ENCODE measurements at regions not wholly inside any gene's neighbourhood (a gene's known extent, or its start where the extent isn't known, plus 50 kb on each side); places are given as distances from the start of the nearest gene placed in this dataset.

DNA sequence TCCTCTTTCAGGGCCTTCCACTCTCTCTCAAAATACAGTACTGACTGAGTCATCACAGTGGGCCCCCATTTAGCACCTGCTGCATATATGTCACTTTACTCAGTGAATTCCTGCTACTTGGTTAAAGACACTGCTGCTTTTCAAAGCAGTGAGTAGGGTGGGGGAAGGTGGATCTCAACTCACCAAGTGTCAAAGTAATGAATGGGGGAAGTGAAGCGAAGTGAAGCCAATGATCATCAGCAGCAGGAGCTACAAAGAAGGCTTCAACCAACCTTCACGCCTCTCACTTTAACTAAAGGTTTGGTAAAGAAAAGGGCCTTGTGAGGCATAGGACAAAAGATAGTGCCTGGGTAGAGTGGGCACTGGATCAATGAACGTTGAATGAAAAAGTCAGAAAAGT is 424.1 kb downstream of the SMARCA1 start:
- CTCF ChIA-PET: no interaction called here
- TF ChIP-seq CTBP1 (IDR thresholded peaks at IDR 0.05; ENCODE audit: borderline replicate concordance) (no peak), SUZ12 (IDR thresholded peaks at IDR 0.05) (no peak), ARNT (IDR thresholded peaks at IDR 0.05) (no peak), FOXA1 (IDR thresholded peaks at IDR 0.05) (no peak), FOXM1 (IDR thresholded peaks at IDR 0.05; ENCODE audit: borderline replicate concordance) (no peak), LEF1 (IDR thresholded peaks at IDR 0.05; ENCODE audit: borderline replicate concordance) (no peak), NFRKB (IDR thresholded peaks at IDR 0.05) (no peak), TARDBP (IDR thresholded peaks at IDR 0.05) (no peak), BHLHE40 (IDR thresholded peaks at IDR 0.05; ENCODE audit: borderline replicate concordance) (no peak), HDGF (IDR thresholded peaks at IDR 0.05; ENCODE audit: borderline replicate concordance) (no peak), ZNF384 (IDR thresholded peaks at IDR 0.05) (no peak), SP1 (IDR thresholded peaks at IDR 0.05) (no peak), L3MBTL2 (conservative IDR thresholded peaks at IDR 0.05) (no peak)
- TF ChIP-seq, protein P1, sequence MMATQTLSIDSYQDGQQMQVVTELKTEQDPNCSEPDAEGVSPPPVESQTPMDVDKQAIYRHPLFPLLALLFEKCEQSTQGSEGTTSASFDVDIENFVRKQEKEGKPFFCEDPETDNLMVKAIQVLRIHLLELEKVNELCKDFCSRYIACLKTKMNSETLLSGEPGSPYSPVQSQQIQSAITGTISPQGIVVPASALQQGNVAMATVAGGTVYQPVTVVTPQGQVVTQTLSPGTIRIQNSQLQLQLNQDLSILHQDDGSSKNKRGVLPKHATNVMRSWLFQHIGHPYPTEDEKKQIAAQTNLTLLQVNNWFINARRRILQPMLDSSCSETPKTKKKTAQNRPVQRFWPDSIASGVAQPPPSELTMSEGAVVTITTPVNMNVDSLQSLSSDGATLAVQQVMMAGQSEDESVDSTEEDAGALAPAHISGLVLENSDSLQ (IDR thresholded peaks at IDR 0.05): no peak
- POLR2A ChIA-PET: no interaction called here
- no peak for DNase-seq (ENCODE audit: extremely low spot score)

DNA sequence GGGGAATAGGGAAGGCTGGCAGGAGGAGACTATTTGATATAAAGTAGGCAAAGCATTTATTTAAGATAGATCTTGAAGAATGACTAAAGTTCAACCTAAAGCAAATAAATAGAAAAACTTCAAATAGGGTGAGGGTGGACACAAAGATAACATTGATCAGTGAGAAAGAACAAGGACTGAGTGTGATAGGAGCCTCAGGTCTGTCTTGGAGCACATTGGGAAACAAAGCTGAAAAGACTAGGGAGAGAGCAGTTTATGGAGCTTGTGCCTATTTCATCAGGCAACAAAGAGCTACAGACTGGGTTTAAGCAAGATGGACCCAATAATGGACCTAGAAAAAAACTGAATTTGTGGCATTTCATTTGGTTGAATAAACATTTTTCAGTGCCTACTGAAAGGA is 425.6 kb downstream of the SMARCA1 start:
- TF ChIP-seq, protein P1 (IDR thresholded peaks at IDR 0.05): no peak
- TF ChIP-seq CTBP1 (IDR thresholded peaks at IDR 0.05; ENCODE audit: borderline replicate concordance) (no peak), SP1 (IDR thresholded peaks at IDR 0.05) (no peak), LEF1 (IDR thresholded peaks at IDR 0.05; ENCODE audit: borderline replicate concordance) (no peak), SUZ12 (IDR thresholded peaks at IDR 0.05) (no peak), FOXM1 (IDR thresholded peaks at IDR 0.05; ENCODE audit: borderline replicate concordance) (no peak)
- ChIA-PET POLR2A (no interaction called here), CTCF (no interaction called here)
- no peak for DNase-seq (ENCODE audit: extremely low spot score)

DNA sequence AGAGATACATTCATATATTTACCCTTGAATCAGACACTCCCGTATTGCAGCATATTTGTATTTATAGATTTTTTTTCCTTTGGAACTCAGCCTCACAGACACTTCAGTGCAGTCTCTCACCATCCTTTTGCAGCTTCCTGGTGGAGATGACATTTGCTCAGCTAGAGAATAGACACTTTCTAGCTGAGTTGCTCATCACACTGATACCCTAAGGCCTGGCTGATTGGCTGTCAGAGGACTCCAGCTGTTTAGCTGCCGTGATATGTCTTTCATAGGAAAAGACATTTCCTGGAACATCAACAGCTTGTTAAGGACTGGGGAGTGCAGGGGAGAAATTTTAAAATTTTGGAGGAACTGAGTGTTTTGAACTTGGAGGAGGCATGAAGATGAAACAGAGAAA is 429.6 kb downstream of the SMARCA1 start:
- POLR2A ChIA-PET: no interaction called here

DNA sequence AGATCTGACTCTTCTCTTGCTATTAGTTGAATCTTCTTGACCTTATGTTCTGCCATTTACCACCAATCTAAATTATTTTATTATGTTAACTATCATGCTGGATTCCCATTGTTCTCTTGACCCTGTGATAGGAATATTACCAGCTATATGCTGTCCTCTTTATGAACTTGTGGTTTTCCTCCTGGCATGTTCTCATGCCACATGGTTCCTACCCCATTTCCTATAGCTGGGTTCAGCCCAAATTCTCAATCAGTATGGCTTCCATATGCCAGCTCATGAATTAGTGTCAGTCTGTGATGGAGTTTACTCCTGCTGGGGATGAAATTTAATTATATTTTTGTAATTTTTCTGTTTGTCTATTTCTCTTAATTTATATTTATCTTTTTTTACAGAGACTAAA is 430.5 kb downstream of the SMARCA1 start:
- POLR2A ChIA-PET: no interaction called here

More for the DNA sequence above, 429.6 kb downstream of the SMARCA1 start:
- TF ChIP-seq TARDBP (IDR thresholded peaks at IDR 0.05) (no peak), L3MBTL2 (conservative IDR thresholded peaks at IDR 0.05) (no peak), HDGF (IDR thresholded peaks at IDR 0.05; ENCODE audit: borderline replicate concordance) (no peak), FOXK2 (IDR thresholded peaks at IDR 0.05) (no peak), ZNF384 (IDR thresholded peaks at IDR 0.05) (no peak), SUZ12 (IDR thresholded peaks at IDR 0.05) (no peak), LEF1 (IDR thresholded peaks at IDR 0.05; ENCODE audit: borderline replicate concordance) (no peak), CTBP1 (IDR thresholded peaks at IDR 0.05; ENCODE audit: borderline replicate concordance) (no peak), BHLHE40 (IDR thresholded peaks at IDR 0.05; ENCODE audit: borderline replicate concordance) (no peak), SP1 (IDR thresholded peaks at IDR 0.05) (no peak)
- TF ChIP-seq, protein P1 (IDR thresholded peaks at IDR 0.05): no peak
- DNase-seq (ENCODE audit: extremely low spot score): no peak
- CTCF ChIA-PET: no interaction called here

DNA sequence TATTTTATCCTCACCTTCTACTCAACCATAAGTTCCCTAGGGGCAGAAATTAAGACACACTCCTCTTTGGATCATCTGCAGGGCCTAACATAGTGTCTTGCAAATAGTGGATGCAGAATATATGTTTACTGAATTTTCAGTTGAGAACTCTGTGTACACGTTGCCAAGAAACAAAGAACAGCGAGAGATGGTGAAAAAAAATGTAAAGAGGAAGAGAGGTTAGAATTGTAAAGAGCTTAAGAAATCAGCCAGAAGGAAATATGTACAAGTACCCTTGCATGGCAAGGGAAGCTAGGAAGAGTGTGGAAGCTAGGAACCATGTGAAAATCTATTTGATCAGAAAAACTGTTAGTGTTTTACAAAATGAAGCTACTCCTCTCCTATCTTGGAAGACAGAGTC is 431.0 kb downstream of the SMARCA1 start:
- TF ChIP-seq FOXM1 (IDR thresholded peaks at IDR 0.05; ENCODE audit: borderline replicate concordance) (no peak), ELF4 (IDR thresholded peaks at IDR 0.05) (no peak), SUZ12 (IDR thresholded peaks at IDR 0.05) (no peak), ZNF384 (IDR thresholded peaks at IDR 0.05) (no peak), FOXK2 (IDR thresholded peaks at IDR 0.05) (no peak), ARNT (IDR thresholded peaks at IDR 0.05) (no peak), TARDBP (IDR thresholded peaks at IDR 0.05) (no peak), BHLHE40 (IDR thresholded peaks at IDR 0.05; ENCODE audit: borderline replicate concordance) (no peak)
- TF ChIP-seq, protein P1 (IDR thresholded peaks at IDR 0.05): no peak
- POLR2A ChIA-PET: no interaction called here
- no peak for DNase-seq (ENCODE audit: extremely low spot score)
- CTCF ChIA-PET: no interaction called here

More for the DNA sequence above, 430.5 kb downstream of the SMARCA1 start:
- no peak for DNase-seq (ENCODE audit: extremely low spot score)
- CTCF ChIA-PET: no interaction called here
- TF ChIP-seq FOXA1 (IDR thresholded peaks at IDR 0.05) (no peak), FOXK2 (IDR thresholded peaks at IDR 0.05) (no peak), L3MBTL2 (conservative IDR thresholded peaks at IDR 0.05) (no peak), HDGF (IDR thresholded peaks at IDR 0.05; ENCODE audit: borderline replicate concordance) (no peak), LEF1 (IDR thresholded peaks at IDR 0.05; ENCODE audit: borderline replicate concordance) (no peak), CTBP1 (IDR thresholded peaks at IDR 0.05; ENCODE audit: borderline replicate concordance) (no peak), SUZ12 (IDR thresholded peaks at IDR 0.05) (no peak), TARDBP (IDR thresholded peaks at IDR 0.05) (no peak), SP1 (IDR thresholded peaks at IDR 0.05) (no peak), ZNF384 (IDR thresholded peaks at IDR 0.05) (no peak), NFRKB (IDR thresholded peaks at IDR 0.05) (no peak), BHLHE40 (IDR thresholded peaks at IDR 0.05; ENCODE audit: borderline replicate concordance) (no peak), FOXM1 (IDR thresholded peaks at IDR 0.05; ENCODE audit: borderline replicate concordance) (no peak), ARNT (IDR thresholded peaks at IDR 0.05) (no peak)
- TF ChIP-seq, protein P1 (IDR thresholded peaks at IDR 0.05): no peak

Measured in HEK293T (cell line).